ENCODE measurements at regions not wholly inside any gene's neighbourhood (a gene's known extent, or its start where the extent isn't known, plus 50 kb on each side); places are given as distances from the start of the nearest gene placed in this dataset.

DNA sequence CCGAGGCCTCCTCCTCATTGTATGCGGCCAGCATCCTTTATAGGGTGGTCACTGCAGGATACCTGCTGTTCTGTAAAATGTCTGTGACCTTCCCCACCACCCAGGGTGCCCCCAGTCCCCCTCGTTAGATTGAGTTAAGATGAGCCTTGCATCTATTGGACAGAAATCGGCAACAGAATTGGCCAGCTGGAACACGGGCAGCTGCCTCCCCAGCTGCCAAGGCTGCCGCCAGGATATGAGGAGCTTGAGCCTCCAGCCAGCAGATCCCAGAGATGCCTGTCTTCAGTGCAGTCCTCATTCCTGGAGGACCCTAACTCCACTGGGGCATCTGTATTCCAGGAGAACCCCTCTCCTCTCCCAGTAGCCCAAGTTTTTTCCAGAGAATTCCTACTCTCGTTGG is 463.0 kb downstream of the TSHZ3 start (continued):
- TF ChIP-seq TAF1 (IDR thresholded peaks at IDR 0.05; ENCODE audit: low read depth, low read length) (no peak), FOSL1 (IDR thresholded peaks at IDR 0.05; ENCODE audit: insufficient read depth, low read depth, low read length) (no peak), EZH2 (IDR thresholded peaks at IDR 0.05; ENCODE audit: low read depth, low read length, severe bottlenecking) (no peak), CHD2 (IDR thresholded peaks at IDR 0.05; ENCODE audit: low read length) (no peak), SUZ12 (IDR thresholded peaks at IDR 0.05; ENCODE audit: low read length) (no peak)
- TF ChIP-seq, protein P1, sequence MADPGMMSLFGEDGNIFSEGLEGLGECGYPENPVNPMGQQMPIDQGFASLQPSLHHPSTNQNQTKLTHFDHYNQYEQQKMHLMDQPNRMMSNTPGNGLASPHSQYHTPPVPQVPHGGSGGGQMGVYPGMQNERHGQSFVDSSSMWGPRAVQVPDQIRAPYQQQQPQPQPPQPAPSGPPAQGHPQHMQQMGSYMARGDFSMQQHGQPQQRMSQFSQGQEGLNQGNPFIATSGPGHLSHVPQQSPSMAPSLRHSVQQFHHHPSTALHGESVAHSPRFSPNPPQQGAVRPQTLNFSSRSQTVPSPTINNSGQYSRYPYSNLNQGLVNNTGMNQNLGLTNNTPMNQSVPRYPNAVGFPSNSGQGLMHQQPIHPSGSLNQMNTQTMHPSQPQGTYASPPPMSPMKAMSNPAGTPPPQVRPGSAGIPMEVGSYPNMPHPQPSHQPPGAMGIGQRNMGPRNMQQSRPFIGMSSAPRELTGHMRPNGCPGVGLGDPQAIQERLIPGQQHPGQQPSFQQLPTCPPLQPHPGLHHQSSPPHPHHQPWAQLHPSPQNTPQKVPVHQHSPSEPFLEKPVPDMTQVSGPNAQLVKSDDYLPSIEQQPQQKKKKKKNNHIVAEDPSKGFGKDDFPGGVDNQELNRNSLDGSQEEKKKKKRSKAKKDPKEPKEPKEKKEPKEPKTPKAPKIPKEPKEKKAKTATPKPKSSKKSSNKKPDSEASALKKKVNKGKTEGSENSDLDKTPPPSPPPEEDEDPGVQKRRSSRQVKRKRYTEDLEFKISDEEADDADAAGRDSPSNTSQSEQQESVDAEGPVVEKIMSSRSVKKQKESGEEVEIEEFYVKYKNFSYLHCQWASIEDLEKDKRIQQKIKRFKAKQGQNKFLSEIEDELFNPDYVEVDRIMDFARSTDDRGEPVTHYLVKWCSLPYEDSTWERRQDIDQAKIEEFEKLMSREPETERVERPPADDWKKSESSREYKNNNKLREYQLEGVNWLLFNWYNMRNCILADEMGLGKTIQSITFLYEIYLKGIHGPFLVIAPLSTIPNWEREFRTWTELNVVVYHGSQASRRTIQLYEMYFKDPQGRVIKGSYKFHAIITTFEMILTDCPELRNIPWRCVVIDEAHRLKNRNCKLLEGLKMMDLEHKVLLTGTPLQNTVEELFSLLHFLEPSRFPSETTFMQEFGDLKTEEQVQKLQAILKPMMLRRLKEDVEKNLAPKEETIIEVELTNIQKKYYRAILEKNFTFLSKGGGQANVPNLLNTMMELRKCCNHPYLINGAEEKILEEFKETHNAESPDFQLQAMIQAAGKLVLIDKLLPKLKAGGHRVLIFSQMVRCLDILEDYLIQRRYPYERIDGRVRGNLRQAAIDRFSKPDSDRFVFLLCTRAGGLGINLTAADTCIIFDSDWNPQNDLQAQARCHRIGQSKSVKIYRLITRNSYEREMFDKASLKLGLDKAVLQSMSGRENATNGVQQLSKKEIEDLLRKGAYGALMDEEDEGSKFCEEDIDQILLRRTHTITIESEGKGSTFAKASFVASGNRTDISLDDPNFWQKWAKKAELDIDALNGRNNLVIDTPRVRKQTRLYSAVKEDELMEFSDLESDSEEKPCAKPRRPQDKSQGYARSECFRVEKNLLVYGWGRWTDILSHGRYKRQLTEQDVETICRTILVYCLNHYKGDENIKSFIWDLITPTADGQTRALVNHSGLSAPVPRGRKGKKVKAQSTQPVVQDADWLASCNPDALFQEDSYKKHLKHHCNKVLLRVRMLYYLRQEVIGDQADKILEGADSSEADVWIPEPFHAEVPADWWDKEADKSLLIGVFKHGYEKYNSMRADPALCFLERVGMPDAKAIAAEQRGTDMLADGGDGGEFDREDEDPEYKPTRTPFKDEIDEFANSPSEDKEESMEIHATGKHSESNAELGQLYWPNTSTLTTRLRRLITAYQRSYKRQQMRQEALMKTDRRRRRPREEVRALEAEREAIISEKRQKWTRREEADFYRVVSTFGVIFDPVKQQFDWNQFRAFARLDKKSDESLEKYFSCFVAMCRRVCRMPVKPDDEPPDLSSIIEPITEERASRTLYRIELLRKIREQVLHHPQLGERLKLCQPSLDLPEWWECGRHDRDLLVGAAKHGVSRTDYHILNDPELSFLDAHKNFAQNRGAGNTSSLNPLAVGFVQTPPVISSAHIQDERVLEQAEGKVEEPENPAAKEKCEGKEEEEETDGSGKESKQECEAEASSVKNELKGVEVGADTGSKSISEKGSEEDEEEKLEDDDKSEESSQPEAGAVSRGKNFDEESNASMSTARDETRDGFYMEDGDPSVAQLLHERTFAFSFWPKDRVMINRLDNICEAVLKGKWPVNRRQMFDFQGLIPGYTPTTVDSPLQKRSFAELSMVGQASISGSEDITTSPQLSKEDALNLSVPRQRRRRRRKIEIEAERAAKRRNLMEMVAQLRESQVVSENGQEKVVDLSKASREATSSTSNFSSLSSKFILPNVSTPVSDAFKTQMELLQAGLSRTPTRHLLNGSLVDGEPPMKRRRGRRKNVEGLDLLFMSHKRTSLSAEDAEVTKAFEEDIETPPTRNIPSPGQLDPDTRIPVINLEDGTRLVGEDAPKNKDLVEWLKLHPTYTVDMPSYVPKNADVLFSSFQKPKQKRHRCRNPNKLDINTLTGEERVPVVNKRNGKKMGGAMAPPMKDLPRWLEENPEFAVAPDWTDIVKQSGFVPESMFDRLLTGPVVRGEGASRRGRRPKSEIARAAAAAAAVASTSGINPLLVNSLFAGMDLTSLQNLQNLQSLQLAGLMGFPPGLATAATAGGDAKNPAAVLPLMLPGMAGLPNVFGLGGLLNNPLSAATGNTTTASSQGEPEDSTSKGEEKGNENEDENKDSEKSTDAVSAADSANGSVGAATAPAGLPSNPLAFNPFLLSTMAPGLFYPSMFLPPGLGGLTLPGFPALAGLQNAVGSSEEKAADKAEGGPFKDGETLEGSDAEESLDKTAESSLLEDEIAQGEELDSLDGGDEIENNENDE (IDR thresholded peaks at IDR 0.05; ENCODE audit: insufficient replicate concordance, low read length) = no peak
